ENCODE measurements at regions not wholly inside any gene's neighbourhood (a gene's known extent, or its start where the extent isn't known, plus 50 kb on each side); places are given as distances from the start of the nearest gene placed in this dataset.

DNA sequence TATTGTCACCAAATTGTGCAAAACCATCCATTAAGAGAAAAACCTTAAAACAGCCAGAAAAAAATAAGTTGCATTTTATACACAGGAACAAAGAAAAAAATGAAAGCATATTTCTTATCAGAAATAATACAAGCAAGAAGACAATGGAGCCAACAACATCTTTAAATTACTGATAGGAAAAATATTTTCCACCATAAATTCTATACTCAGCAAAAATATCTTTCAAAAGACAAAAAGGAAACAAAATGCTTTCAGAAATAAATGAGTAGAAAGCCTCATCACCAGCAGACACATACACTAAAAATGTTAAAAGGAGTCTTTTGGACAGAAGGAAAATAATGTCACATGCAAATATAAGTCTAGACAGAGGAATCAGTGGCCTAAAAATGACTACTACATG is 106.4 kb upstream of the TRIB2 start:
- Histone ChIP-seq H3K36me3 (no peaks in the 10 kb centered on the region), H3K4me3 (ENCODE audit: low read depth, low read length) (no peak overlapping the region), H3K27me3 (no peaks in the 10 kb centered on the region), H3K9me3 (no peaks in the 10 kb centered on the region), H3K4me1 (peaks cover 15% of the 10 kb centered on the region)
- DNase-seq = no peak
- TF ChIP-seq, protein P1, sequence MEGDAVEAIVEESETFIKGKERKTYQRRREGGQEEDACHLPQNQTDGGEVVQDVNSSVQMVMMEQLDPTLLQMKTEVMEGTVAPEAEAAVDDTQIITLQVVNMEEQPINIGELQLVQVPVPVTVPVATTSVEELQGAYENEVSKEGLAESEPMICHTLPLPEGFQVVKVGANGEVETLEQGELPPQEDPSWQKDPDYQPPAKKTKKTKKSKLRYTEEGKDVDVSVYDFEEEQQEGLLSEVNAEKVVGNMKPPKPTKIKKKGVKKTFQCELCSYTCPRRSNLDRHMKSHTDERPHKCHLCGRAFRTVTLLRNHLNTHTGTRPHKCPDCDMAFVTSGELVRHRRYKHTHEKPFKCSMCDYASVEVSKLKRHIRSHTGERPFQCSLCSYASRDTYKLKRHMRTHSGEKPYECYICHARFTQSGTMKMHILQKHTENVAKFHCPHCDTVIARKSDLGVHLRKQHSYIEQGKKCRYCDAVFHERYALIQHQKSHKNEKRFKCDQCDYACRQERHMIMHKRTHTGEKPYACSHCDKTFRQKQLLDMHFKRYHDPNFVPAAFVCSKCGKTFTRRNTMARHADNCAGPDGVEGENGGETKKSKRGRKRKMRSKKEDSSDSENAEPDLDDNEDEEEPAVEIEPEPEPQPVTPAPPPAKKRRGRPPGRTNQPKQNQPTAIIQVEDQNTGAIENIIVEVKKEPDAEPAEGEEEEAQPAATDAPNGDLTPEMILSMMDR (IDR thresholded peaks at IDR 0.05; ENCODE audit: low read depth, low read length) = no peak

DNA sequence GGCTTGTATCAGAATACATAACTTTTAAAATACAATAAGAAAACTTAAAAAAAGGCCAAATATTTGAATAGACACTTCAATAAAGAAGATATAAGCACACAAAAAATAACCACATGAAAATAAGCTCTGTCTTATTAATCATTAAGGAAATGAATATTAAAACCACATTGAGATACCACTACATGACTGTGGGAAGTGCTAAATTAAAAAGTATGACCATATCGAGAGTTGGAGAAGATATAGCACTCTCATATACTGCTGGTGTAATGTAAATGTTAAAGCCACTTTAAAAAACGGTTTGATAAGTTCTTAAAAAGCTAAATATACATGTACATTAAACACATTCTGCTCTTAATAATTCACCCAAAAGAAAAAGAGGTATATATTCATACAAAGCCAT is 104.6 kb upstream of the TRIB2 start:
- Histone ChIP-seq H3K4me1 (peaks cover 7% of the 10 kb centered on the region), H3K27me3 (no peaks in the 10 kb centered on the region), H3K9me3 (no peaks in the 10 kb centered on the region), H3K4me3 (ENCODE audit: low read depth, low read length) (no peak overlapping the region), H3K36me3 (no peaks in the 10 kb centered on the region)
- TF ChIP-seq, protein P1 (IDR thresholded peaks at IDR 0.05; ENCODE audit: low read depth, low read length) = no peak
- no peak for DNase-seq

DNA sequence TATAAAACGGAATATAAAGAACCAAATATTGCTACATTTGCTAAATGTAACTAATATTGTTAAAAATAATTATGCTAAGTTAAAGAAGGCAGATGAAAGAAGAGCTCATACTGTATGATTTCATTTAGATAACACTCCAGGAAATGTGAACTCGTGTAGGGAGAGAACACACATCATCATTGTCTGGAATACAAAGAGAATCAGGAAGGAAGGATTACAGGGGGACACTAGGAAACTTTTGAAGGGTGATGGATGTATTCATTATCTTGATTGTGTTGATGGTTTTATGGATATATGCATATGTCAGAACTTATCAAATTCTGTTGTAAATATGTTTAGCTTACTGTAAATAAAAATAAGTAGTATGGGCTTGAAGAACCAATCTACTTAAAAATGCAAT is 104.1 kb upstream of the TRIB2 start:
- H3K4me3 ChIP-seq (ENCODE audit: low read depth, low read length) = no peak overlapping the region
- TF ChIP-seq, protein P1 (IDR thresholded peaks at IDR 0.05; ENCODE audit: low read depth, low read length) = no peak
- no peaks in the 10 kb centered on the region for H3K9me3 ChIP-seq
- no peak for DNase-seq
- H3K36me3 ChIP-seq = no peaks in the 10 kb centered on the region
- no peaks in the 10 kb centered on the region for H3K27me3 ChIP-seq
- peaks cover 3% of the 10 kb centered on the region; the same call in 1 of the 2 replicates for H3K4me1 ChIP-seq

DNA sequence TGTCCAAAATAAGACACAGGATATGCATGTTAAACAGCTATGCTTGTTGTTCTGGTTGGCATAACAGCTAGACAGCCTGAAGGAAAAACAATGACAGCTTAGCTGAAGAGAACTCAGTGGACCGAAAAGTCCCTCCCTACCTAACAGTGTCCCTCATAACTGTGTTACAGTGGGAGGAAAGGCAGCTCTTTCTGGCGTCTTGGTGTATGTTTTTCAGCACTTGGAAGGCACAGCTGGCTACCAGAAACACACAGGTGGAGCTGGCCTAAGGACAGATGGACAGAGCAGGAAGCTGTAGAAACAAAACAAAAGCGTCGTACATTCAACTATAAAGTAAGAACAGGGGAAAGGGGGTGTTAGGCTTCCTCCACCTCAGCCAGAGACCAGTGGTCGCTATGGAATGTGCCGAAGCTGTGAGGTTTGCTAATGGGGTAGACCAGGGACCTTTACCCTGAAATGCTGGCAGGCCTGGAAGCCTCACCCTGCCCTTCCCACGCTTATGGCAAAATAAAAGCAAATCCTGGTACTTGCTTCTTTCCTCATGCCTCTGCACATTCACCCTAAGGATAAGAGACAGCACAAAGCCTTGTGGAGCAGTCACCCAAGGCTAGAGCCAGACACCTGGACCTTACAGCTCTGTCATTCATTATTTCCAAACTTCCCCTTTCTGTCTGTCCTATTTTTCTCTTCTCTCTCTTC is 103.5 kb upstream of the TRIB2 start:
- Histone ChIP-seq H3K4me3 (ENCODE audit: low read depth, low read length) (no peak overlapping the region), H3K27me3 (no peaks in the 10 kb centered on the region), H3K4me1 (peaks cover 3% of the 10 kb centered on the region; the same call in 1 of the 2 replicates), H3K36me3 (no peaks in the 10 kb centered on the region), H3K9me3 (no peaks in the 10 kb centered on the region)
- TF ChIP-seq, protein P1 (IDR thresholded peaks at IDR 0.05; ENCODE audit: low read depth, low read length) = no peak
- no peak for DNase-seq

DNA sequence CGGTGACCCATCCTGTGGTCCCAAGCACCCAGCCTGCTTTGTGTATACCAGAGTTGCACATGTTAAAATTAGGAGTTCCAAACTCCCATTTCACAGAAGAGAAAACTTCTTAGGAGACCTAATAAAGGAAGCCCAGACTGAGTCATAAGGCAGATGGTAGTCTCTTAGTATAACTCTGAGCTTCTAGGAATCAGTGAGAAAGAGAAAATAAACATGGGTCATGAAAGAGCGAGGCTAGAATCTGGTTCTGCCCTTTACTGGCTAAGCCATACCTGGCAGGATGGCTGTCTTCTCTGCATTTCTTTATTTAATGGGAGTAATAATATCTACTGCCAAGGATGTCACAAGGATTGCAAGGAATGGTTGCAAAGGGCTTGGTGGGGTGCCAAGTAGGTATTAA is 101.2 kb upstream of the TRIB2 start:
- Histone ChIP-seq H3K4me1 (peaks cover 3% of the 10 kb centered on the region; the same call in 1 of the 2 replicates), H3K27me3 (no peaks in the 10 kb centered on the region), H3K9me3 (no peaks in the 10 kb centered on the region), H3K4me3 (ENCODE audit: low read depth, low read length) (no peak overlapping the region), H3K36me3 (no peaks in the 10 kb centered on the region)
- TF ChIP-seq, protein P1 (IDR thresholded peaks at IDR 0.05; ENCODE audit: low read depth, low read length) = no peak
- no peak for DNase-seq

DNA sequence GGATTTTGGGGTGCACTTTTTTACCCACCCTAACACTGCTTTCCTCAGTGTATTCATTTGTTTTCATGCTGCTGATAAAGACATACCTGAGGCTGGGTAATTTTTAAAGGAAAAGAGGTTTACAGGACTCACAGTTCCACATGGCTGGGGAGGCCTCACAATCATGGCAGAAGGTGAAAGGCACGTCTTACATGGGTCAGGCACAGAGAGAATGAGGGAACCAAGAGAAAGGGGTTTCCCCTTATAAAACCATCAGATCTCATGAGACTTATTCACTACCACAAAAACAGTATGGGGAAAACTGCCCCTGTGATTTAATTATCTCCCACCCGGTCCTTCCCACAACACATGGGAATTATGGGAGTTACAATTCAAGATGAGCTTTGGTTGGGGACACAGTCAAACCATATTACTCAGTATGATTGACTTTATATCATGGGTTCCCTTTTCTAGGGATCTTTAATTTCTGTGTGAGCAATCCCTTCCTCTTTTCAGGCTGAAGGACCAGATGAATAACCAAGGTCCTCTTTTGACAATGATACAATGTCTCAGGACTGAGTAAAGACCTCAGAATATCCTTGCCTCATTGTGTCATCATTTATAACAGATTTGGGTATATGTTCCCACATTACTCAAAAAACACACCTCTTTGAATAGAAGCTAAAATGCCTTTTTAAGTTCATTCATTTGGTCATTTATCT is 100.1 kb upstream of the TRIB2 start:
- DNase-seq = no peak
- TF ChIP-seq, protein P1 (IDR thresholded peaks at IDR 0.05; ENCODE audit: low read depth, low read length) = no peak

More for the DNA sequence above, 100.1 kb upstream of the TRIB2 start:
- no peaks in the 10 kb centered on the region for H3K36me3 ChIP-seq
- no peak overlapping the region for H3K4me3 ChIP-seq (ENCODE audit: low read depth, low read length)
- H3K4me1 ChIP-seq = peaks cover 3% of the 10 kb centered on the region; the same call in 1 of the 2 replicates
- no peaks in the 10 kb centered on the region for H3K9me3 ChIP-seq
- no peaks in the 10 kb centered on the region for H3K27me3 ChIP-seq

Measured in BE2C (cell line).